SJSA1 (cell line): ENCODE measurements at regions not wholly inside any gene's neighbourhood (a gene's known extent, or its start where the extent isn't known, plus 50 kb on each side); places are given as distances from the start of the nearest gene placed in this dataset.
"Not testable (repeated sequence)": the region's sequence is repeated elsewhere in the genome, so short reads cannot be mapped to it uniquely, and the experiment has no call there.

Experiments used
- DNase-seq, 2 experiments: peaks; one replicate each; pipeline ENCODE4 v3.0.0-alpha.2; 2015 to 2020; ENCODE audit warnings: low spot score in 2 of 2, low read depth in 1 of 2
- H3K27ac ChIP-seq: fragments of 250-450 bp; sonication (Bioruptor Pico); 2 replicates; pipeline ENCODE4 v1.5.1; 2020; ENCODE audit warnings: mild to moderate bottlenecking, moderate library complexity
- H3K27me3 ChIP-seq: fragments of 250-450 bp; sonication (Bioruptor Pico); replicated peaks from 2 replicates; pipeline ENCODE4 v1.5.1; 2020; ENCODE audit warnings: mild to moderate bottlenecking, moderate library complexity
- H3K36me3 ChIP-seq: fragments of 250-450 bp; sonication (Bioruptor Pico); 2 replicates; pipeline ENCODE4 v1.5.1; 2020; ENCODE audit warnings: mild to moderate bottlenecking
- H3K4me1 ChIP-seq: fragments of 250-450 bp; sonication (Bioruptor Pico); replicated peaks from 2 replicates; pipeline ENCODE4 v1.6.1; 2021; ENCODE audit warnings: mild to moderate bottlenecking
- H3K4me3 ChIP-seq: fragments of 250-450 bp; sonication (Bioruptor Pico); 2 replicates; pipeline ENCODE4 v1.5.1; 2020; ENCODE audit warnings: mild to moderate bottlenecking
- H3K9me3 ChIP-seq: fragments of 250-450 bp; sonication (Bioruptor Pico); replicated peaks from 2 replicates; pipeline ENCODE4 v1.5.1; 2020; ENCODE audit warnings: mild to moderate bottlenecking

DNA sequence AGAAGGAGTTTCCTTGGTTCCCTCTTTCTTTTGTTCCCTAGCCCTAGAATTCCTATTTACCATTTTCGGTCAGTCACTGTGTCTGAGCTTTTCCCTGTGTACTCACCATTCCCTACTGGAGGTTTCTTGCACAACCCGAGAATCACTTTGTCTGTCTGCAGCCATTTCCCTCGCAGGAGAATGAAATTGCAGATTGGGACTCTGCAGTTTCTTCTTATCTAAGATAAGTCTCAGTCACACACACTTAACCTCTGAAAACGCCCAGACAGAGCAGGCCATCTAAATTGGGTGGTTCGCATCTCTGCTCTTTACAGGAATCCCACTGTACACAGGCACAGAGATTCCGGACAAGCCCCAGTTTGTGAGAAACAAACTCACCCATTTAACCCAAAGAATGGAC is 58.6 kb upstream of the CNTNAP2 start:
- no peaks in the 10 kb centered on the region for H3K36me3 ChIP-seq
- no peak for DNase-seq
- H3K27ac ChIP-seq: no peak overlapping the region
- no peak overlapping the region for H3K4me3 ChIP-seq
- H3K27me3 ChIP-seq: no peaks in the 10 kb centered on the region
- H3K4me1 ChIP-seq: no peaks in the 10 kb centered on the region
- H3K9me3 ChIP-seq: peaks cover 11% of the 10 kb centered on the region; the same call in 1 of the 2 replicates

DNA sequence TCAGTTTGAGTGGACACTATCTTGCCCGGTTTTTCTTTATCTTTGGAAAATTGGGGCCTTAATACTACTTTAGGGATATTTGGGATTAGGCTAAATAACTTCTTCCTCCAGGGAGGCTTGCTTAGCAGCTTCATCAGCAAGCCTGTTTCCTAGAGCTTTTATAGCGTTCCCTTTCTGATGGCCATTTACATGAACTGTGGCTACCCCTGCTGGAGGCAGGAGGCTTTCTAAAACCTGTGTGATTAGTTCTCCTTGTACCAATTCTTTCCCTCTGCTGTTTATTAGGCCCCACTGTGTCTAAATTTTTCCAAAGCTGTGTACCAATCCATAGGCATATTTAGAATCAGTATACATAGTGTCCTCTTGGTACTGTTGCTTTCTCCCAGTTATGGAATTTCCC is 61.7 kb upstream of the CNTNAP2 start:
- Histone ChIP-seq H3K27ac (no peak overlapping the region), H3K36me3 (no peaks in the 10 kb centered on the region), H3K4me1 (no peaks in the 10 kb centered on the region), H3K4me3 (no peak overlapping the region), H3K9me3 (peaks cover 12% of the 10 kb centered on the region; the same call in 1 of the 2 replicates), H3K27me3 (no peaks in the 10 kb centered on the region)
- no peak for DNase-seq

DNA sequence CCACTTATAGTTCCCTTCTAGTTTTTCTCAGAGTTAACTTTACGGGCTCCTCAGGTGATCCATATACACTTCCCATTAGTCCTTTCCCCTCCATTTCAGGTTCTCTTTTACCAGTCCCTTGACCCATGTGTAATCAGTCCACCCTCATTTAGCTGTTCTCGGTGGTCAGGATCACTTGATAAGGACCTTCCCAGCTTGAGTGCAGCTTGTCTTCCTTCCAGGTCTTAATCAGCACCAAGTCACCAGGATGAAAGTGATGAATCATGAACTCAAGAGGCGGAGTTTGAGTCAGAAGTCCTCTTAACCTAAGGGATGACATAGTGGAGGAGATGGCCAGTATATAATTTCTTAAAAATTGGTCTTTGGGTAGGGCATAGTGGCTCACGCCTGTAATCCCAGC is 63.1 kb upstream of the CNTNAP2 start:
- no peaks in the 10 kb centered on the region for H3K27me3 ChIP-seq
- no peak for DNase-seq
- no peaks in the 10 kb centered on the region for H3K4me1 ChIP-seq
- H3K4me3 ChIP-seq: no peak overlapping the region
- peaks cover 8% of the 10 kb centered on the region; the same call in 1 of the 2 replicates for H3K9me3 ChIP-seq
- H3K36me3 ChIP-seq: no peaks in the 10 kb centered on the region
- no peak overlapping the region for H3K27ac ChIP-seq

DNA sequence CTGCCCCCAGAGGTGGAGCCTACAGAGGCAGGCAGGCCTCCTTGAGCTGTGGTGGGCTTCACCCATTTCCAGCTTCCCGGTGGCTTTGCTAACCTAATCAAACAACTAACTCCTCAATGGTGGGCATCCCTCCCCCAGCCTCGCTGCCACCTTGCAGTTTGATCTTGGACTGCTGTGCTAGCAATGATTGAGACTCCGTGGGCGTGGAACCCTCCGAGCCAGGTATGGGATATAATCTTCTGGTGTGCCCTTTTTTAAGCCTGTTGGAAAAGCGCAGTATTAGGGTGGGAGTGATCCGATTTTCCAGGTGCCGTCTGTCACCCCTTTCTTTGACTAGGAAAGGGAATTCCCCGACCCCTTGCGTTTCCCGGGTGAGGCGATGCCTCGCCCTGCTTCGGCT is 73.3 kb upstream of the CNTNAP2 start:
- not testable (repeated sequence) for H3K4me1 ChIP-seq, H3K9me3 ChIP-seq, H3K27me3 ChIP-seq, H3K36me3 ChIP-seq, DNase-seq, H3K27ac ChIP-seq, H3K4me3 ChIP-seq

DNA sequence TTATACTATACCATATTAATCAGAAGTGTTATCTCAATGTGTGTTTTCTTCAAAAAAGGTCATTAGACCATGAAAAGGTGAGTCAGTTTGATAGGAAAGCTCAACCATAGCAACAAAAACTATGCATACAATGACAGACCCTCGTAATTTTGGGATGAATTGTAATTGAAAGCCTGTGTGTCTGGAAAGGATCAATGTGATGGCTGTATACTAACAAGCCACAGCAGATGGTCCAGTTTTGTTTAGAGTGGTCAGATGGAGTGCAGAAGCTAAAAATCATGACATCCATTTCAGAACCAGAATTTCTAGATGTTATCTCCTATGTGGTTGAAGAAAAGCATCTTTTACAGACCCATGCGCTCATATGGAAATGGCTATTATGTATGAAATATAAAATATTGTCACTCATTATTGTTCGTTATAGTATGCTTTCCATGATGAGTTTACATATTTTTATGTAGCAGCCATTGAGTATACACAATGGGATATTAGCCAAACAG is 88.3 kb upstream of the CNTNAP2 start:
- DNase-seq: no peak
- no peaks in the 10 kb centered on the region for H3K36me3 ChIP-seq
- no peaks in the 10 kb centered on the region for H3K4me1 ChIP-seq
- no peak overlapping the region for H3K4me3 ChIP-seq
- no peaks in the 10 kb centered on the region for H3K27me3 ChIP-seq
- H3K27ac ChIP-seq: no peak overlapping the region
- H3K9me3 ChIP-seq: peaks cover 8% of the 10 kb centered on the region

DNA sequence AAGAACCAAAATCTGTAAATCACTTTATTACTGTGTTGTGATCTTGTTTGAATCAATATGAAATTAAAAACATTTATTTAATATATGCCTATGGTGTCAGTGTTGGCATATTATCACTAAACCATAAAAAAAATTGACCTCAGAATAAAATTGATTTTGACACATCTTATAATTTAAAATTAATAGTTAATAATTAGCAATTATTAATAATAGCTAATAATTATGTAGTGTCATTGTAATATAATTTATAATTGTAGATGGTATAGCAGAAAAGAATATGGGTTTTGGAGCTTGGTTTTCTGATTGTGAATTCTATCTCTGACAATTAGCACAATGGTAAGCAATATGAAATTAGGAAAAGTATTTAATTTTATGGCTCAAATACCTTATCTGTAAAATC is 89.4 kb upstream of the CNTNAP2 start:
- no peaks in the 10 kb centered on the region for H3K27me3 ChIP-seq
- DNase-seq: no peak
- no peaks in the 10 kb centered on the region for H3K4me1 ChIP-seq
- H3K4me3 ChIP-seq: no peak overlapping the region
- H3K27ac ChIP-seq: no peak overlapping the region
- H3K36me3 ChIP-seq: no peaks in the 10 kb centered on the region
- H3K9me3 ChIP-seq: peaks cover 8% of the 10 kb centered on the region

DNA sequence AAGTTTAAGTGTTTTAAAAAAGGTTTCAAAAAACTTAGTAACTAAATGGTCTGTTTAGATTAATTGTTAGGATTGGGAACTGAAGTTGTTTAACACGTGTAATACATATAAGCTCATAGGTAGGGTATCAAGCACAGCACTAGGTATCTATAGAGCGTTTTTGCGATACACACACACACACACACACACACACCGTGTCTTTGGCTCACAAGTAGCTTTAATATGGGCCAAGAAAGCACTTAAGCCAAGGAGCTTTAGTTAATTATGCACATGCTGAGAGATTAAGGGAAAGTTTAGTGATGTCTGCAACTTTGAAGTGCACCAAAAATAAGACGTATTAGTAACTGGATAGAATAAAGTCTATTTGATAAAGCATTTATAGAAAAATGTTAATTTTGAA is 93.8 kb upstream of the CNTNAP2 start:
- H3K4me3 ChIP-seq: no peak overlapping the region
- no peaks in the 10 kb centered on the region for H3K27me3 ChIP-seq
- DNase-seq: no peak
- peaks cover 8% of the 10 kb centered on the region for H3K9me3 ChIP-seq
- no peaks in the 10 kb centered on the region for H3K36me3 ChIP-seq
- no peaks in the 10 kb centered on the region for H3K4me1 ChIP-seq
- no peak overlapping the region for H3K27ac ChIP-seq

DNA sequence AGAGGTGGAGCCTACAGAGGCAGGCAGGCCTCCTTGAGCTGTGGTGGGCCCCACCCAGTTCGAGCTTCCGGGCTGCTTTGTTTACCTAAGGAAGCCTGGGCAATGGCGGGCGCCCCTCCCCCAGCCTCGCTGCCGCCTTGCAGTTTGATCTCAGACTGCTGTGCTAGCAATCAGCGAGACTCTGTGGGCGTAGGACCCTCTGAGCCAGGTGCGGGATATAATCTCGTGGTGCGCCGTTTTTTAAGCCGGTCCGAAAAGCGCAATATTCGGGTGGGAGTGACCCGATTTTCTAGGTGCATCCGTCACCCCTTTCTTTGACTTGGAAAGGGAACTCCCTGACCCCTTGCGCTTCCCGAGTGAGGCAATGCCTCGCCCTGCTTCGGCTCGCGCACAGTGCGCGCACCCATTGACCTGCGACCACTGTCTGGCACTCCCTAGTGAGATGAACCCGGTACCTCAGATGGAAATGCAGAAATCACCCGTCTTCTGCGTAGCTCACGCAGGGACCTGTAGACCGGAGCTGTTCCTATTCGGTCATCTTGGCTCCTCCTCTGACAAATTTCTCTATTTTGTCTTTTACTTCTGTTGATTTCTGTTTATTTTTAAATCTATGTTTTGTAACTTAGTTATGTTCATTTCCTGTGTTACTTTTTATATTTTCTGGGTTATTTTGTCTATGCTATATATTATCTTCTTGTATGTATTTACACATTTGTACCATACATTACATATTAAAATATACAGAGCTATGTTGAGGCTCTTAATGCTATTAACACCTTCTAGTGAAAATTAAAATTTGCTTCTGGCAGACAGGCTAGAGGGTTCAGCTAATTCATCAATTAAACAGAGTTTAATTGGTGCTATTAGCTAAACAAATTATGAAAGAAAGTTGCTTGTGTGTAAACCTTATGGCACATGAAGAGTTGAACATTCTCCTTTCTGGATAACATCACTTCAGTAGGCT is 97.3 kb upstream of the CNTNAP2 start:
- not testable (repeated sequence) for H3K9me3 ChIP-seq, H3K27me3 ChIP-seq, H3K36me3 ChIP-seq, DNase-seq, H3K27ac ChIP-seq, H3K4me3 ChIP-seq, H3K4me1 ChIP-seq

DNA sequence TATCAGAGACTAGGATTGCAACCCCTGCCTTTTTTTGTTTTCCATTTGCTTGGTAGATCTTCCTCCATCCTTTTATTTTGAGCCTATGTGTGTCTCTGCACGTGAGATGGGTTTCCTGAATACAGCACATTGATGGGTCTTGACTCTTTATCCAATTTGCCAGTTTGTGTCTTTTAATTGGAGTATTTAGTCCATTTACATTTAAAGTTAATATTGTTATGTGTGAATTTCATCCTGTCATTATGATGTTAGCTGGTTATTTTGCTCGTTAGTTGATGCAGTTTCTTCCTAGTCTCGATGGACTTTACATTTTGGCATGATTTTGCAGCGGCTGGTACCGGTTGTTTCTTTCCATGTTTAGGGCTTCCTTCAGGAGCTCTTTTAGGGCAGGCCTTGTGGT is 99.2 kb upstream of the CNTNAP2 start:
- not testable (repeated sequence) for H3K4me1 ChIP-seq, DNase-seq, H3K9me3 ChIP-seq, H3K36me3 ChIP-seq, H3K27me3 ChIP-seq, H3K27ac ChIP-seq, H3K4me3 ChIP-seq

DNA sequence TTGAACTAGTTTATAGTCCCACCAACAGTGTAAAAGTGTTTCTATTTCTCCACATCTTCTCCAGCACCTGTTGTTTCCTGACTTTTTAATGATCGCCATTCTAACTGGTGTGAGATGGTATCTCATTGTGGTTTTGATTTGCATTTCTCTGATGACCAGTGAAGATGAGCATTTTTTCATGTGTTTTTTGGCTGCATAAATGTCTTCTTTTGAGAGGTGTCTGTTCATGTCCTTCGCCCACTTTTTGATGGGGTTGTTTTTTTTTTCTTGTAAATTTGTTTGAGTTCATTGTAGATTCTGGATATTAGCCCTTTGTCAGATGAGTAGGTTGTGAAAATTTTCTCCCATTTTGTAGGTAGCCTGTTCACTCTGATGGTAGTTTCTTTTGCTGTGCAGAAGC is 102.4 kb upstream of the CNTNAP2 start:
- not testable (repeated sequence) for DNase-seq, H3K36me3 ChIP-seq, H3K4me1 ChIP-seq, H3K27me3 ChIP-seq, H3K27ac ChIP-seq, H3K4me3 ChIP-seq, H3K9me3 ChIP-seq

DNA sequence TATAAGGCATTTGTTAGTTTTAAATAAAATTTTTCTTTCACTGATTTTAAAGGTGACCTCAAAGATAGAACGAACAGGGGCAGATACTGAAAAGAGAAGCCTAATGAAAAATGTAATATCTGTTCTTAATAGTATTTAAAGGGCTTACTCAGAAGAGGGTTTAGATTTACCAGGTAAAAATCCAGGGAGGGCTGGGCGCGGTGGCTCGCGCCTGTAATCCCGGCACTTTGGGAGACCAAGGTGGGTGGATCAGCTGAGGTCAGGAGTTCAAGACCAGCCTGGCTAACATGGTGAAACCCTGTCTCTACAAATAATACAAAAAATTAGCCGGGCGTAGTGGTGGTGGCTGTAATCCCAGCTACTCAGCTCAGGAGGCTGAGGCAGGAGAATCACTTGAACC is 108.3 kb upstream of the CNTNAP2 start:
- DNase-seq: no peak
- no peaks in the 10 kb centered on the region for H3K36me3 ChIP-seq
- H3K4me3 ChIP-seq: no peak overlapping the region
- no peaks in the 10 kb centered on the region for H3K4me1 ChIP-seq
- peaks cover 6% of the 10 kb centered on the region; the same call in 1 of the 2 replicates for H3K9me3 ChIP-seq
- no peak overlapping the region for H3K27ac ChIP-seq
- H3K27me3 ChIP-seq: no peaks in the 10 kb centered on the region

DNA sequence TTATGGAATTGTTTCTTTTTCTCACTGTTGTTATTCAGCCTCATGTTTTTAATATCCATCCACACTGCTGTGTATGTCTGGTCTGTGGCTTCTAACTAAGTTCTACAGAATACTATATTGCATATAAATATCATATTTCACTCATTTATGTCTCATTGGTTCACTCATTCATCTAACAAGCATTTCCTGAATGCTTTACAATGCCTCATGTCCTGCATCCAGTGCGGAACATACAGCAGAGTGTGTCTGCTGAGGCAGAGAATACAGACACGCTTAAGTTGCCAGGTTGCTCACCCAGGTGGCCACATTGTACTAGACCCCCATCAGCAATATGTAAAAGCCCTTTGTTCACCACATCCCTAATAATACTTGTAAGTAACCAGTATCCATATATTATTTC is 111.8 kb upstream of the CNTNAP2 start:
- H3K36me3 ChIP-seq: no peaks in the 10 kb centered on the region
- H3K4me3 ChIP-seq: no peak overlapping the region
- H3K9me3 ChIP-seq: peaks cover 2% of the 10 kb centered on the region; the same call in 1 of the 2 replicates
- no peak for DNase-seq
- no peak overlapping the region for H3K27ac ChIP-seq
- no peaks in the 10 kb centered on the region for H3K4me1 ChIP-seq
- H3K27me3 ChIP-seq: no peaks in the 10 kb centered on the region

DNA sequence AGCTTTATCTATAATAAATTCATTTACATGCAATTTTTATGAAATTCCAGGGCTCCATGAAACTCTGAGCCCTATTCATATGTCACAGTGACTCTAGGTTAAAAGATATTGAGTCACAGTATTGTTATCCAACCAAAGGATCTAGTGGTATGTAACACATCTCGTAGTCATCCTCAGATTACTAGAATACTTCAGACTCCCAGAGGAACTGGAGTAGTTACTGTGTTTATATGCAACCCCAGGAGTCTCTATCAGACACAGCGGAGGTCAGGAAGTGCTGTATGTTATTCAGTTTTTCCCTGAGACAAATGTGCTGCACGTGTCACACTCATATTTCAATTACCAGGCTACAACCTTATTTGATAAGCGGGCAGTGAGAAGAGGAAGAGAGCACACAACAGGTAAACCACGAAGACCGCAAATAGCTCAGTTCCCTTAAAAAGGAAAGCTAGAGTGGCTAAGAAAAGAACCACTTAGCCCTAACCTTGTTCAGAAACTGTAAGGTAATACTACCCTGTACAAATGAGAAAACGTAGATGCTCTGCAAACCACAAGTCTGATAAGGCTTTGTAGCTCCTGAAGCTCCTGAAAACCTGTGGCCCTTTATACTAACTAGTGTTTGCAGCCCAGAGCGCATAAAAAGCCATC is 114.0 kb upstream of the CNTNAP2 start:
- Histone ChIP-seq H3K4me1 (no peaks in the 10 kb centered on the region), H3K27ac (no peak overlapping the region), H3K27me3 (no peaks in the 10 kb centered on the region), H3K4me3 (no peak overlapping the region), H3K9me3 (peaks cover 2% of the 10 kb centered on the region; the same call in 1 of the 2 replicates), H3K36me3 (no peaks in the 10 kb centered on the region)
- DNase-seq: no peak

DNA sequence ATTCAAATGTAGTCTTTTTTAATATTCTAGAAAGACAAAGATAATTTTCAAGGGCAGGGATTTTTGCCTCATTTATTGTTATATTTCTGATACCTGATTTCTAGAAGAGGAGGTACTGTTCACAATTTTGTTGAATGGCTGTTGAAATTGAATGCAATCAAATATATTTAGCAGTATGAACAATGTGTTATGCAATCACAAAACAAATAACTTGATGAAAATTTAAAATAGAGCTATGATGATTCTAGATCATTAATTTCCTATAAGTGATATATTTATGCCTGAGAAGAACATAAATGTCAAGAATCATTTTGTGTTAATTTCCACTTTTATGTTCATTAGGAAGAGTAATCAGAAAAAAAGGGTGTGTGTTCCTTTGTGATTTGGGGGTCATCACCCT is 114.6 kb upstream of the CNTNAP2 start:
- H3K27me3 ChIP-seq: no peaks in the 10 kb centered on the region
- H3K9me3 ChIP-seq: peaks cover 2% of the 10 kb centered on the region; the same call in 1 of the 2 replicates
- no peak overlapping the region for H3K27ac ChIP-seq
- no peak overlapping the region for H3K4me3 ChIP-seq
- no peak for DNase-seq
- H3K4me1 ChIP-seq: no peaks in the 10 kb centered on the region
- no peaks in the 10 kb centered on the region for H3K36me3 ChIP-seq
